ENCODE measurements at regions not wholly inside any gene's neighbourhood (a gene's known extent, or its start where the extent isn't known, plus 50 kb on each side); places are given as distances from the start of the nearest gene placed in this dataset.

DNA sequence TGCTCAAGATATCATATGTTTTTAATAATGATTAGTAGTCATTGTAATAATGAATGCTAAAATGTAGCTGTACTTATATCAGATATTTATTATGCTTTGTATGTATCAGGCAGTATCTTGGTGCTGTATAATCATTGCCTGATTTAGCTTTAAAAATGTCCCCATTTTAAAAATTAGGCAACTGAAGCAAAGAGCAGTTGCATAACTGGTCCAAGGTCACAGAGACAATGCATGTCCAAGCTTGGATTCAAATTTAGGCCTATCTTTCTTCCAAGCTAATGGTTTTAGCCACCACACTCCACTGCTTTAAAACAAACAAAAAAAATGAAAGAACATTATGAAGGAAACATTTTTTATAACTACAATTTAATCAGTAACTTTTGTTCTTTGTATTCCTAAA, 725.8 kb upstream of the RAG2 start:
- TF ChIP-seq, protein P1, sequence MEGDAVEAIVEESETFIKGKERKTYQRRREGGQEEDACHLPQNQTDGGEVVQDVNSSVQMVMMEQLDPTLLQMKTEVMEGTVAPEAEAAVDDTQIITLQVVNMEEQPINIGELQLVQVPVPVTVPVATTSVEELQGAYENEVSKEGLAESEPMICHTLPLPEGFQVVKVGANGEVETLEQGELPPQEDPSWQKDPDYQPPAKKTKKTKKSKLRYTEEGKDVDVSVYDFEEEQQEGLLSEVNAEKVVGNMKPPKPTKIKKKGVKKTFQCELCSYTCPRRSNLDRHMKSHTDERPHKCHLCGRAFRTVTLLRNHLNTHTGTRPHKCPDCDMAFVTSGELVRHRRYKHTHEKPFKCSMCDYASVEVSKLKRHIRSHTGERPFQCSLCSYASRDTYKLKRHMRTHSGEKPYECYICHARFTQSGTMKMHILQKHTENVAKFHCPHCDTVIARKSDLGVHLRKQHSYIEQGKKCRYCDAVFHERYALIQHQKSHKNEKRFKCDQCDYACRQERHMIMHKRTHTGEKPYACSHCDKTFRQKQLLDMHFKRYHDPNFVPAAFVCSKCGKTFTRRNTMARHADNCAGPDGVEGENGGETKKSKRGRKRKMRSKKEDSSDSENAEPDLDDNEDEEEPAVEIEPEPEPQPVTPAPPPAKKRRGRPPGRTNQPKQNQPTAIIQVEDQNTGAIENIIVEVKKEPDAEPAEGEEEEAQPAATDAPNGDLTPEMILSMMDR (conservative IDR thresholded peaks at IDR 0.05), result no peak
- no peak overlapping the region for H3K18ac ChIP-seq (ENCODE audit: insufficient read length, low read depth, low read length)
- H2AFZ ChIP-seq (ENCODE audit: low read length), result no peak overlapping the region
- no peaks in the 10 kb centered on the region for H3K27me3 Mint-ChIP-seq (ENCODE audit: low read depth)
- no peak overlapping the region for H3K23ac ChIP-seq (ENCODE audit: insufficient read length, low read depth, low read length)
- no peak overlapping the region for H3K4me2 ChIP-seq (ENCODE audit: insufficient read depth, insufficient read length, low read length)
- H2BK20ac ChIP-seq (ENCODE audit: low read depth, low read length, poor library complexity, severe bottlenecking), result no peak overlapping the region
- no peak overlapping the region for H3K56ac ChIP-seq (ENCODE audit: insufficient read length, low read depth, low read length)
- no peak for DNase-seq
- no peak overlapping the region for H3T11ph ChIP-seq (ENCODE audit: low read length)
- no peak overlapping the region for H2BK5ac ChIP-seq (ENCODE audit: insufficient read length, low read length)
- peaks cover 2% of the 10 kb centered on the region in 2 experiments; a peak in 2 of 5 replicates for H3K9me3 Mint-ChIP-seq
- H4K5ac ChIP-seq (ENCODE audit: insufficient read length, low read depth, low read length), result no peak overlapping the region
- H2BK120ac ChIP-seq (ENCODE audit: low read depth, low read length, poor library complexity, severe bottlenecking), result no peak overlapping the region
- H3K4me1 ChIP-seq (ENCODE audit: insufficient read depth, low read length), result no peaks in the 10 kb centered on the region
- H3K9ac ChIP-seq (ENCODE audit: extremely low read depth, insufficient read length, low read length), result no peak overlapping the region
- no peak overlapping the region for H3K27ac ChIP-seq (ENCODE audit: insufficient read length, low read depth, low read length)
- no peaks in the 10 kb centered on the region for H3K23me2 ChIP-seq (ENCODE audit: insufficient read length, low read depth, low read length, poor library complexity, severe bottlenecking)
- no peak overlapping the region for H4K91ac ChIP-seq (ENCODE audit: insufficient read length, low read depth, low read length)
- H3K79me2 ChIP-seq (ENCODE audit: insufficient read depth, low read length), result no peaks in the 10 kb centered on the region
- no peak overlapping the region for H3K4me3 Mint-ChIP-seq
- no peaks in the 10 kb centered on the region for H4K20me1 ChIP-seq (ENCODE audit: control insufficient read depth, insufficient read depth, insufficient read length)
- no peaks in the 10 kb centered on the region for H3K9me3 ChIP-seq (ENCODE audit: control insufficient read depth, low read depth, low read length)
- H2AK5ac ChIP-seq (ENCODE audit: insufficient read length, low read length), result no peak overlapping the region
- H3K36me3 Mint-ChIP-seq (ENCODE audit: insufficient read depth in 1 of 3, low read depth in 3 of 3), result no peaks in the 10 kb centered on the region
- no peaks in the 10 kb centered on the region for H3K27me3 ChIP-seq (ENCODE audit: insufficient read depth, low read length)
- H2BK12ac ChIP-seq (ENCODE audit: insufficient read length, low read depth, low read length), result no peak overlapping the region
- no peak overlapping the region for H4K8ac ChIP-seq (replicated peaks; ENCODE audit: insufficient read length, low read depth, low read length)
- no peaks in the 10 kb centered on the region for H3K79me1 ChIP-seq (ENCODE audit: insufficient read depth, low read depth, low read length, poor library complexity, severe bottlenecking)
- no peak overlapping the region for H3K4ac ChIP-seq (ENCODE audit: low read depth, low read length)
- no peak overlapping the region for H3K14ac ChIP-seq (ENCODE audit: insufficient read depth, low read length)
- H3K27ac Mint-ChIP-seq, result no peak overlapping the region
- no peak overlapping the region for H2BK15ac ChIP-seq (ENCODE audit: low read depth, low read length)
- no peaks in the 10 kb centered on the region for H3K4me1 Mint-ChIP-seq
